H9 (cell line): ENCODE measurements at regions not wholly inside any gene's neighbourhood (a gene's known extent, or its start where the extent isn't known, plus 50 kb on each side); places are given as distances from the start of the nearest gene placed in this dataset.
A peak's percentile ranks its signal among the peaks of the same experiment; 100 is the strongest.

Experiments used
- DNase-seq: peaks from one replicate; pipeline ENCODE4 v3.0.0-alpha.2; 2017
- H2AFZ ChIP-seq: one replicate; pipeline ENCODE4 v1.6.1; 2013; ENCODE audit warnings: mild to moderate bottlenecking, low read length, control low read depth, moderate library complexity
- H2AK5ac ChIP-seq: 2 replicates; pipeline ENCODE4 v1.6.1; 2013; ENCODE audit warnings: low read length, control low read depth, mixed read lengths; ENCODE audit not compliant: insufficient read length
- H2BK120ac ChIP-seq: one replicate; pipeline ENCODE4 v1.6.1; 2013; ENCODE audit warnings: low read depth, mild to moderate bottlenecking, low read length, control low read depth, inconsistent platforms; ENCODE audit not compliant: poor library complexity, severe bottlenecking
- H2BK12ac ChIP-seq: 2 replicates; pipeline ENCODE4 v1.6.1; 2013; ENCODE audit warnings: low read length, control low read depth, mixed read lengths, low read depth; ENCODE audit not compliant: insufficient read length
- H2BK15ac ChIP-seq: 2 replicates; pipeline ENCODE4 v1.6.1; 2013; ENCODE audit warnings: low read depth, low read length, control low read depth
- H2BK20ac ChIP-seq: one replicate; pipeline ENCODE4 v1.6.1; 2013; ENCODE audit warnings: low read depth, mild to moderate bottlenecking, low read length, control low read depth, inconsistent platforms; ENCODE audit not compliant: poor library complexity, severe bottlenecking
- H2BK5ac ChIP-seq: 2 replicates; pipeline ENCODE4 v1.6.1; 2013; ENCODE audit warnings: low read length, control low read depth, mixed read lengths; ENCODE audit not compliant: insufficient read length
- H3K14ac ChIP-seq: 2 replicates; pipeline ENCODE4 v1.6.1; 2013; ENCODE audit warnings: low read length, control low read depth; ENCODE audit not compliant: insufficient read depth
- H3K18ac ChIP-seq: 2 replicates; pipeline ENCODE4 v1.6.1; 2013; ENCODE audit warnings: low read depth, mild to moderate bottlenecking, mixed read lengths, low read length, control low read depth; ENCODE audit not compliant: insufficient read length
- H3K23ac ChIP-seq: 2 replicates; pipeline ENCODE4 v1.6.1; 2013; ENCODE audit warnings: low read length, control low read depth, mixed read lengths, low read depth; ENCODE audit not compliant: insufficient read length
- H3K23me2 ChIP-seq: 2 replicates; pipeline ENCODE4 v1.6.1; 2013; ENCODE audit warnings: low read depth, mild to moderate bottlenecking, mixed read lengths, low read length, control low read depth; ENCODE audit not compliant: insufficient read length, poor library complexity, severe bottlenecking
- H3K27ac ChIP-seq: 2 replicates; pipeline ENCODE4 v1.5.1; 2013; ENCODE audit warnings: low read length, control low read depth, mixed read lengths, low read depth; ENCODE audit not compliant: insufficient read length
- H3K27me3 ChIP-seq: 2 replicates; pipeline ENCODE4 v1.6.1; 2013; ENCODE audit warnings: low read length, control low read depth, inconsistent platforms; ENCODE audit not compliant: insufficient read depth
- H3K4ac ChIP-seq: 2 replicates; pipeline ENCODE4 v1.6.1; 2013; ENCODE audit warnings: low read depth, mild to moderate bottlenecking, control low read depth, inconsistent platforms, low read length, moderate library complexity
- H3K4me1 ChIP-seq: 2 replicates; pipeline ENCODE4 v1.6.1; 2013; ENCODE audit warnings: low read length, control low read depth, inconsistent platforms; ENCODE audit not compliant: insufficient read depth
- H3K4me2 ChIP-seq: 2 replicates; pipeline ENCODE4 v1.6.1; 2013; ENCODE audit warnings: low read length, control low read depth, mixed read lengths; ENCODE audit not compliant: insufficient read length, insufficient read depth
- H3K56ac ChIP-seq: 2 replicates; pipeline ENCODE4 v1.6.1; 2013; ENCODE audit warnings: low read depth, mild to moderate bottlenecking, mixed read lengths, low read length, control low read depth; ENCODE audit not compliant: insufficient read length
- H3K79me1 ChIP-seq: 2 replicates; pipeline ENCODE4 v1.6.1; 2013; ENCODE audit warnings: low read depth, mild to moderate bottlenecking, moderate library complexity, low read length, control low read depth, inconsistent platforms; ENCODE audit not compliant: insufficient read depth, poor library complexity, severe bottlenecking
- H3K79me2 ChIP-seq: 2 replicates; pipeline ENCODE4 v1.6.1; 2013; ENCODE audit warnings: low read length, control low read depth, inconsistent platforms; ENCODE audit not compliant: insufficient read depth
- H3K9ac ChIP-seq: 2 replicates; pipeline ENCODE4 v1.6.1; 2013; ENCODE audit warnings: low read length, control low read depth, mixed read lengths; ENCODE audit not compliant: insufficient read length; ENCODE audit errors: extremely low read depth
- H3K9me3 ChIP-seq: one replicate; pipeline ENCODE4 v1.6.1; 2013; ENCODE audit warnings: low read depth, low read length, inconsistent platforms; ENCODE audit not compliant: control insufficient read depth
- H3T11ph ChIP-seq: one replicate; pipeline ENCODE4 v1.6.1; 2013; ENCODE audit warnings: mild to moderate bottlenecking, low read length, control low read depth, inconsistent platforms
- H4K20me1 ChIP-seq: one replicate; pipeline ENCODE4 v1.6.1; 2013; ENCODE audit not compliant: control insufficient read depth, insufficient read length, insufficient read depth
- H4K5ac ChIP-seq: 2 replicates; pipeline ENCODE4 v1.6.1; 2013; ENCODE audit warnings: low read depth, mild to moderate bottlenecking, mixed read lengths, low read length, control low read depth; ENCODE audit not compliant: insufficient read length
- H4K8ac ChIP-seq: replicated peaks from 2 replicates; pipeline ENCODE4 v1.6.1; 2013; ENCODE audit warnings: low read length, control low read depth, mixed read lengths, low read depth; ENCODE audit not compliant: insufficient read length
- H4K91ac ChIP-seq: 2 replicates; pipeline ENCODE4 v1.6.1; 2013; ENCODE audit warnings: low read depth, mild to moderate bottlenecking, moderate library complexity, mixed read lengths, low read length, control low read depth; ENCODE audit not compliant: insufficient read length
- H3K27ac Mint-ChIP-seq, 3 experiments: 2 replicates in 2 of 3; 3 replicates in 1 of 3; pipeline ENCODE4 v1.8.0; 2020 to 2021; ENCODE audit warnings: mixed read lengths in 3 of 3, mild to moderate bottlenecking in 1 of 3, moderate library complexity in 1 of 3
- H3K27me3 Mint-ChIP-seq: 2 replicates; pipeline ENCODE4 v1.8.0; 2021; ENCODE audit warnings: low read depth, mild to moderate bottlenecking, moderate library complexity, mixed read lengths
- H3K36me3 Mint-ChIP-seq, 3 experiments: 2 replicates in 2 of 3; 3 replicates in 1 of 3; pipeline ENCODE4 v1.8.0; 2020 to 2021; ENCODE audit warnings: low read depth in 3 of 3, mixed read lengths in 3 of 3; ENCODE audit not compliant: insufficient read depth in 1 of 3
- H3K4me1 Mint-ChIP-seq, 2 experiments: 2 replicates each; pipeline ENCODE4 v1.8.0; 2020; ENCODE audit warnings: mixed read lengths in 2 of 2
- H3K4me3 Mint-ChIP-seq, 2 experiments: 2 replicates in 1 of 2; 3 replicates in 1 of 2; pipeline ENCODE4 v1.8.0; 2020 to 2021; ENCODE audit warnings: mild to moderate bottlenecking in 2 of 2, mixed read lengths in 2 of 2, moderate library complexity in 1 of 2
- H3K9me3 Mint-ChIP-seq, 2 experiments: 2 replicates in 1 of 2; 3 replicates in 1 of 2; pipeline ENCODE4 v1.8.0; 2020; ENCODE audit warnings: mild to moderate bottlenecking in 2 of 2, mixed read lengths in 2 of 2, moderate library complexity in 1 of 2
- CTCF ChIP-seq: fragments of 200-600 bp; sonication (generic); conservative IDR thresholded peaks from 3 replicates; pipeline ENCODE4 v1.8.0; 2021; ENCODE audit warnings: antibody characterized with exemption, mild to moderate bottlenecking
- WGBS: extraction: QIAGEN DNeasy Blood & Tissue Kit; methylation state at CpG from one replicate; pipeline ENCODE4 v1.1.7; 2013; ENCODE audit warnings: missing lambda C conversion rate, low lambda C conversion rate, mixed read lengths; ENCODE audit not compliant: insufficient read length; ENCODE audit errors: extremely low coverage; 5-methylcytosine and 5-hydroxymethylcytosine counted together

- no peaks in the 10 kb centered on the region for H3K36me3 Mint-ChIP-seq
- H3K23me2 ChIP-seq = no peaks in the 10 kb centered on the region
- peaks cover 3% of the 10 kb centered on the region in 2 experiments; a peak in 2 of 4 replicates for H3K4me1 Mint-ChIP-seq
- H3K4me2 ChIP-seq = no peak overlapping the region
- no peak overlapping the region for H2AFZ ChIP-seq
- no peak overlapping the region for H3K4ac ChIP-seq
- H2BK15ac ChIP-seq = no peak overlapping the region
- no peaks in the 10 kb centered on the region for H3K9me3 Mint-ChIP-seq
- no peak overlapping the region for H2BK20ac ChIP-seq
- no peaks in the 10 kb centered on the region for H3K79me1 ChIP-seq
- H4K20me1 ChIP-seq = no peaks in the 10 kb centered on the region
- no peak for DNase-seq
- no peak overlapping the region for H4K5ac ChIP-seq
- peak overlapping the region in 1 of 3 experiments; percentile 45; a peak in 3 of 7 replicates for H3K27ac Mint-ChIP-seq
- no peak overlapping the region for H3K27ac ChIP-seq
- no peak overlapping the region for H3K56ac ChIP-seq
- H3K4me1 ChIP-seq = 0 out of 2 replicates have a peak, but pooled peaks cover 2% of the 10 kb centered on the region
- H3K9ac ChIP-seq = no peak overlapping the region
- no peak overlapping the region for H3K14ac ChIP-seq
- H3K27me3 Mint-ChIP-seq = no peaks in the 10 kb centered on the region
- no peaks in the 10 kb centered on the region for H3K27me3 ChIP-seq
- no peak overlapping the region for H2BK12ac ChIP-seq
- no peak overlapping the region for H4K8ac ChIP-seq
- no peaks in the 10 kb centered on the region for H3K9me3 ChIP-seq
- H2BK5ac ChIP-seq = no peak overlapping the region
- H2AK5ac ChIP-seq = no peak overlapping the region
- no peak overlapping the region for H3T11ph ChIP-seq
- WGBS = no CpG with 5 or more reads among the region's 9 CpGs
- no peak overlapping the region for H2BK120ac ChIP-seq
- H3K4me3 Mint-ChIP-seq = no peak overlapping the region
- TF ChIP-seq CTCF = no peak
- no peaks in the 10 kb centered on the region for H3K79me2 ChIP-seq
- H4K91ac ChIP-seq = no peak overlapping the region
- H3K18ac ChIP-seq = no peak overlapping the region
- no peak overlapping the region for H3K23ac ChIP-seq
Observed at GRCh38 chr5:93359296-93359959, 221.6 kb downstream of the NR2F1-AS1 start.
